GM21367 (cell line): ENCODE measurements at regions not wholly inside any gene's neighbourhood (a gene's known extent, or its start where the extent isn't known, plus 50 kb on each side); places are given as distances from the start of the nearest gene placed in this dataset.
A peak's percentile ranks its signal among the peaks of the same experiment; 100 is the strongest.

Source experiments
- ATAC-seq: cut with Tn5 transposase; IDR thresholded peaks from one replicate; pipeline ENCODE4 v1.9.1; 2021; ENCODE audit not compliant: unreplicated experiment

DNA sequence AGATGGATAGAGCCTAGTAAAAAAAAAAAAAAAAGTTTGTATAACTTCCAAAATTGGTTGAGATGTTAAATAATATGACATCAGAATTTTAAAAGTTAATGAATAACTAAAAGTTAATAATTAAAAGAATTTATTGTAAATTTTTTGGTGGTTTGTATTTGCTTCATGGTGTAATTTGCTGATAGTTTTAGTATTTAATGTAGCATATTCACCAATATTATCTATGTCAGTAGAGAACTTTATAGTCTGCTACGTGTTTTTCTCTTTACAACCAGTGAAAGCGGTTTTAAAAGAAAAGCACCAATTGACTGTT lies 51.8 kb upstream of the STEAP4 start:
- ATAC-seq: no peak

DNA sequence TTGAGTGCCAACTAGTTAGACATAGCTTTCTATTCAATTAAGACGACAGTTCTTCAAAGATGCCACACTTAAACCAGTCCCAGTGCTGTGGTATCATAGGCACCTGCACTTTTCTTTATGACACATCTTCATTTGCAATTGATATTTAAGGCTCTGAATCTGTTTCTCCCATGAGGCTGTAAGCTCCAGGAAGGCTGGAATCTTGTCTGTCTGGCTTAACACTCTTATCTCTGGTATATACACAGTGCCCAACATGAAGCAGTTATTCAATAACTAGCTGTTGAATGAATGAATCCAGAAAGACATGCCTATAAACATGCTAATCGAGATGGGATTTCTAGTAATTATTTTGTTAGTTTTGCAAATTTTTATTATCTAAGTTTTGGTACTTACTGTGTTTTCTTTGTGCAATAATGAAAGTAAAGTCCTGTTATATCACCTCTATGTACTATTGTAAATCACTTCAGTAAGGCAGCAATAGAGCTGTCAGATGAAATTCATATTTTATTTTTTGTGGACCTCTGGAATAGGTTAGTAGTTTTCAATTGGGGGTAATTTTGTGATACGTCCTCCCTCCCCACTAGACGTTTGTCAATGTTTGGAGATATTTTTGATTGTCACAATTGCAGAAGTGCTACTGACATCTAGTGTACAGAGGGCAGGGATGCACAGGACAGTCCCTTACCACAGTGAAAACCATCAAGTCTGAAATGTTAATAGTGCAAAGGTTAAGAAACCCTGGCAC lies 51.3 kb upstream of the STEAP4 start:
- peak; percentile 73 for ATAC-seq

DNA sequence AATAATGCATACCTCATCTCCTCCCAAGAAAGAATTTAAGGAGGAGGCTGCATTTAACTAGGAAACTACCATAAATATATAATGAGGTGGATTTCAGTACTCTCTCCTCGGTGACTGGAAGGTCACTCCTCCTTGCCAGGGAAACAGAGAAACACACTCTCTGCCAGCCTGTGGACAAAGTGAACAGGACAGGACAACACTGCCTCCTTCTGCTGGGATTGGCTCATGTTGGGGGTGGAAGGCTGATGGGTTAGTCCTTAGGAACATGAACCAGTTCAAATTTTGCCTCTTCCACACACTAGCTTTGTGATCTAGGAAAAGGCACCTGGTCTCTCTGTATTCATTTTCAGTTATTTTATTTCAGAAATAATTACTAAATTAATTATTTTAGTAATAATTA lies 50.6 kb upstream of the STEAP4 start:
- no peak for ATAC-seq
